GM19043 (cell line): ENCODE measurements at regions not wholly inside any gene's neighbourhood (a gene's known extent, or its start where the extent isn't known, plus 50 kb on each side); places are given as distances from the start of the nearest gene placed in this dataset.

Experiments
- ATAC-seq: cut with Tn5 transposase; IDR thresholded peaks from one replicate; pipeline ENCODE4 v1.9.1; 2021; ENCODE audit warnings: low read depth; ENCODE audit not compliant: unreplicated experiment

GRCh38 chr2:42853549-42854206 lies 61.3 kb upstream of the HAAO start:
- no peak for ATAC-seq

GRCh38 chr2:42852798-42853197 lies 60.4 kb upstream of the HAAO start:
- no peak for ATAC-seq

- ATAC-seq, result no peak
These were observed 59.4 kb upstream of the HAAO start for GRCh38 chr2:42851740-42852250.

GRCh38 chr2:42851186-42851585 lies 58.8 kb upstream of the HAAO start:
- no peak for ATAC-seq

- ATAC-seq, result no peak
These were observed 57.8 kb upstream of the HAAO start for GRCh38 chr2:42850016-42850805.

GRCh38 chr2:42849311-42849710 lies 56.9 kb upstream of the HAAO start:
- ATAC-seq, result no peak

GRCh38 chr2:42848726-42849290 lies 56.4 kb upstream of the HAAO start:
- no peak for ATAC-seq

- no peak for ATAC-seq
These were observed 55.9 kb upstream of the HAAO start for GRCh38 chr2:42848265-42848664.

GRCh38 chr2:42847596-42848151 lies 55.3 kb upstream of the HAAO start:
- ATAC-seq, result no peak

- no peak for ATAC-seq
These were observed 54.7 kb upstream of the HAAO start for GRCh38 chr2:42846932-42847595.

GRCh38 chr2:42846026-42846425 lies 53.6 kb upstream of the HAAO start:
- no peak for ATAC-seq

GRCh38 chr2:42844901-42845821 lies 52.8 kb upstream of the HAAO start:
- ATAC-seq, result no peak

GRCh38 chr2:42844366-42844765 lies 52.0 kb upstream of the HAAO start:
- no peak for ATAC-seq

- ATAC-seq, result no peak
These were observed 51.2 kb upstream of the HAAO start for GRCh38 chr2:42843611-42844010.

GRCh38 chr2:42843131-42843530 lies 50.7 kb upstream of the HAAO start:
- no peak for ATAC-seq

GRCh38 chr2:42842466-42842865 lies 50.1 kb upstream of the HAAO start:
- ATAC-seq, result no peak
